ENCODE measurements at regions not wholly inside any gene's neighbourhood (a gene's known extent, or its start where the extent isn't known, plus 50 kb on each side); places are given as distances from the start of the nearest gene placed in this dataset.

- DNase-seq: no peak
Measured at GRCh38 chr17:79340333-79341221, 266.0 kb downstream of the ENGASE start.

GRCh38 chr17:79339321-79339720 lies 264.7 kb downstream of the ENGASE start:
- DNase-seq: no peak

- peak in 1 of 2 donors; percentile 19 for DNase-seq
Measured at GRCh38 chr17:79338604-79339003, 264.0 kb downstream of the ENGASE start.

GRCh38 chr17:79338152-79338551 lies 263.5 kb downstream of the ENGASE start:
- DNase-seq: no peak

GRCh38 chr17:79337053-79337452 lies 262.4 kb downstream of the ENGASE start:
- no peak for DNase-seq

GRCh38 chr17:79335456-79335855 lies 260.8 kb downstream of the ENGASE start:
- DNase-seq: no peak

GRCh38 chr17:79332011-79332554 lies 257.5 kb downstream of the ENGASE start:
- no peak for DNase-seq

- DNase-seq: no peak
Measured at GRCh38 chr17:79331492-79331891, 256.9 kb downstream of the ENGASE start.

GRCh38 chr17:79330696-79331095 lies 256.1 kb downstream of the ENGASE start:
- DNase-seq: no peak

GRCh38 chr17:79330229-79330628 lies 255.6 kb downstream of the ENGASE start:
- no peak for DNase-seq

- DNase-seq: no peak
Measured at GRCh38 chr17:79326814-79327213, 252.2 kb downstream of the ENGASE start.

GRCh38 chr17:79325709-79326430 lies 251.2 kb downstream of the ENGASE start:
- no peak for DNase-seq

- DNase-seq: no peak
Measured at GRCh38 chr17:79324194-79324593, 249.6 kb downstream of the ENGASE start.

- no peak for DNase-seq
Measured at GRCh38 chr17:79323566-79323965, 248.9 kb downstream of the ENGASE start.

GRCh38 chr17:79322211-79323123 lies 247.8 kb downstream of the ENGASE start:
- no peak for DNase-seq

- DNase-seq: no peak
Measured at GRCh38 chr17:79320331-79320730, 245.7 kb downstream of the ENGASE start.

GRCh38 chr17:79317916-79318315 lies 243.3 kb downstream of the ENGASE start:
- no peak for DNase-seq

GRCh38 chr17:79316805-79317204 lies 242.2 kb downstream of the ENGASE start:
- DNase-seq: no peak

- DNase-seq: no peak
Measured at GRCh38 chr17:79315358-79316105, 240.9 kb downstream of the ENGASE start.

- no peak for DNase-seq
Measured at GRCh38 chr17:79314617-79315357, 240.2 kb downstream of the ENGASE start.

GRCh38 chr17:79311373-79311772 lies 236.7 kb downstream of the ENGASE start:
- no peak for DNase-seq
